HG03159 (cell line): ENCODE measurements at regions not wholly inside any gene's neighbourhood (a gene's known extent, or its start where the extent isn't known, plus 50 kb on each side); places are given as distances from the start of the nearest gene placed in this dataset.

Source experiments
- ATAC-seq: cut with Tn5 transposase; IDR thresholded peaks from one replicate; pipeline ENCODE4 v1.9.1; 2021; ENCODE audit warnings: mild to moderate bottlenecking, moderate library complexity; ENCODE audit not compliant: unreplicated experiment

DNA sequence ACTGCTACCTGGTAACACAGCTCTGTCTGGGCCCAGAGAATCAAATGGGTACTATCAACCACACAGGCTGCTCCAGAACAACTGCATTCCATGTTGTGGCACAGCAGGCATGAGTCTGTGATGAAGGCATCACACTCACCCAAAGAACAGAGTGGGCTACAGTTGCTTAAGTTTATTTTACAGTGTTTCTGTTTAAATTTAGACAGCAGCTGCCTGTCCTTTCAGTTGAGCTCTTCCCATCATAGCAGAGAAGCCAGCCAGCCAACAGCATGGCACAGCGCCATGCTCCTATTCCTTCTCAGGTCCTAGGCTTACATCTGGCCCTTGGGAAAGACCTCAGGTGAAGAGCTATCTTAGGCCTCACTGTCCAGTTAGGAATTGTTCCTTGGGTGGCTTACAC is 147.0 kb upstream of the FRMD6 start:
- ATAC-seq, result no peak

DNA sequence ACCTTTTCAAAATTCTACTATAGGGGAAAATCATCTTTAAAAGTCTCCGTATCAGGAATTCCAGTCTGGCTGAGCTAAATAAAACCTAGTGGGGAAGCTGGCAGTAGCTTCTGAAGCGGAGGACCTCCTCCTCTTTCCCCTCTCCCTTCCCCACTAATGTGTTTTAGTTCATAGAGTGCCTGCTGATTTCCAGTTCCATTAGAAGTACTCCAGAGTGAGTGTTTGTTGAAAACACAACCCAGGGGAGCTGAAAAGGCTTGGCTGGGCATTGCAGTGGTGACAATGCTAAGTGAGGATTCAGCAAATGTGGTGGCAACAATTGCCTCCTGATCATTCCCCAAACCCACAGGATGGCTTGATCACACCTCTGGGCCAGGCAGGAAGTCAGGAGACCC is 144.2 kb upstream of the FRMD6 start:
- ATAC-seq, result no peak

DNA sequence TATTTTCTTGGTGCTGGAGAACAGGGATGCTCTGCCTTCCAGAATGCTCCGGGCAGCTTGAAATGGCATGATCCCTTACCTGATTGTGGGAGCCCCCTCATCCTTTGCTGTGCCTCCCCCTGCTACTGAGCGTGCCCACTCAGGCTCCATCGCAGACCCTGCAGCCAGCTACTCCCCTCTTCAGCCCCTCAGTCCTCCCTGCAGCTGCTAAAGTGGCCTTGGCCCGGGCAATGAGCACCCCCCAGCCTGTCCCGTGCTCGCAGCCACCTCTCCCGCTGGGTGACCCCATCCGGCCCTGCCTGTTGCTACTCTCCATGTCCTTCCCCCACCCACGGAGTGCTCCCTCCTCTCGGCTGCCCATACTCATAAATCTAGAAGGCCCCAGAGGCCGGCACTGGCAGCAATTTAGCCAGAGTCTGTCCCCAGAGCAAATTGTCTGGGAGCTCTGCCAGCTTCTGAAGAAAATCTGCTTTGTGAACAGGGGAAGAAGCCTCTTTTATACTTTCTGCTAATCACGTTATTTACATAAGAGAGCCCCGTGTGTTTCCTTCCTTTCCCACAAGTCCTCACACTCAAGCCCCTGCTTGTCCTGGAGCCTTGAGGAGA is 143.7 kb upstream of the FRMD6 start:
- no peak for ATAC-seq

DNA sequence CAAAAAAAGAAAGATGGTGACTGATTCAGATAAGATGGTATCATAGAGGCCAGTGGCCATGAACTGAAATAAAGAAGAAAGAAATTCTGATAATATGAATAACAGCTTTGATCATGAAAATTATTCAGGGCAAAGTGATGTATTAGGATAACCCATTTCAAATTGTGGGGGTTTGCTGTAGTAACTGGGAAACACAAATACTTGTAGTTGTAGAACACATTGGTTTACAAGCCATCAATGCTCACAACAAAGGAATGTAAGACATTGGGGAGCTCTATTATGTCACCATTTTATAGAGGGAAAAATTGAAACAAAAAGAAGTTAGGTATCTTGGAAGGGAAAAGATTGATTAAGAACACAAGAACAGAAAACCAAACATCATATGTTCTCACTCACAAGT is 140.4 kb upstream of the FRMD6 start:
- ATAC-seq, result no peak

DNA sequence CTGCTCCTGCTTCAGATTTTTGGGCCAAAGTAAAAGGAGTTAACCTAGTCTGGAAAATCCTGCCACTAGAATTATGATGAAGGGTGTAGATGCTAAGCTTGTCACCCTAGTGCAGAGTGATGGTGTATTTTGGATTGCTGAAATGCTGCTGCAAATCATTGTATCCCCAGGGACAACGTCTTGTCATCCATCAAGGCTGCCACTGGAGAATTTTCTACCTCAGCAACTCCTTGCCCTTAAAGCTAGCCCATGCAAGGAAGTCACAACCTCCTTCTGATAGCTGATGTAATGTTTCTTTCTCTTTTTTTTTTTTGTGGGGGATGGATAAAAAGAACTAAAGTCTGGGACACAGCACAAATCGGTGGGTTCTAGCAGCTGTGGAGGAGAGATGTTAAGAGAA is 139.4 kb upstream of the FRMD6 start:
- no peak for ATAC-seq

DNA sequence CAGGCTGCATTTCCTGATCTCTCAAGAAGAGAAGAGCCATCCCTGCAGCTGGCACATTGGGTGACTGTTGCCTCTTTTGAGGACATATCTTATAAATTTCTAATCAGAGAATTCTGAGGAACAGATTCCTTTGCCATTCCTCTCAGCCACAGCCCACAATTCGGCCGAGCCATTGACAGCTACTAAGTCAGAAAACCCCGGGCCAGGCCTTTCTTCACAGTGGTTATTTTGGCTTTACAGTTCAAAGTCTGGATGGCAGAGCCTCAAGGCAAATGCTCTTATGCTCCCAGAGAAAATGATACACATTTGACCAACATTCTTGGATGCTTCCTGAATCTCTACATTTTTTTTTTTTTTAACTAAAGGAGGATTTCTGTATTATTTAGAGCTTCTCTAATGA is 138.4 kb upstream of the FRMD6 start:
- no peak for ATAC-seq

DNA sequence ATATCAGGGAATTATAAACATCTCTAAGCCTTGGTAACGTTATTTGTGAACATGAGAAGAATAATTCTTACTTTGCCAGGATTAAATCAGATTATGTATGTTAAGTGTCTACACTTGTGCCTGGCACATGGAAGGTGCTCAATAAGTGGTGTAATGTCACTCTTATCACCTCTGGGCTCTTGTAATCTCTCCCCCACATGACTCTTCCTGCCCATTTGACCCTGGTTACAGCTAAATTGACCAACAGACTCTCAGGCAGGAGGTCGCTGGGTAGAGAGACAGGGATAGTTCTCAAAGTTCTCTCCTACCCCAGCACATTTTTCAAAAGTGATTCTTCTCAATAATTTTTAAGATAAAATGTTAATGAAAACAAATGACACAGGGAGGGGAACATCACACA is 137.8 kb upstream of the FRMD6 start:
- no peak for ATAC-seq

DNA sequence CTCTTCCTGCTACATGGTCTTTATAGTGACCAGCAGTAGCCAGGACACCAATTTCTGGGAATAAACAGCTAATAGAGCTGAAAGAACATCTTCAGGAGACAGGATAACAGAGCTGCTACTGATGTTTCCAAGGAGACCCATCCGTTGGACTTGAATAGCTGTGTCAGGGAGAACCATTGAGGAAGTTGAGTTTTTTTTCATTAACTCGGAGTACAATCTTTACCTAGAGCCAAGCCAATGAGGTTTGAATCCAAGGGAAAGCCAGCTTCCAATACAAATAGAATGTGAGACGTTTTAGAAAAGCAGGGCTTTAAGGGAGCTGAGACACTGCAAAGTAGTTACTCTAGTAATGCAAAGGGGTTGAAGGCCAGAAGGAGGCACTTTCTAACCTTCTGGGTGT is 136.1 kb upstream of the FRMD6 start:
- ATAC-seq, result no peak

DNA sequence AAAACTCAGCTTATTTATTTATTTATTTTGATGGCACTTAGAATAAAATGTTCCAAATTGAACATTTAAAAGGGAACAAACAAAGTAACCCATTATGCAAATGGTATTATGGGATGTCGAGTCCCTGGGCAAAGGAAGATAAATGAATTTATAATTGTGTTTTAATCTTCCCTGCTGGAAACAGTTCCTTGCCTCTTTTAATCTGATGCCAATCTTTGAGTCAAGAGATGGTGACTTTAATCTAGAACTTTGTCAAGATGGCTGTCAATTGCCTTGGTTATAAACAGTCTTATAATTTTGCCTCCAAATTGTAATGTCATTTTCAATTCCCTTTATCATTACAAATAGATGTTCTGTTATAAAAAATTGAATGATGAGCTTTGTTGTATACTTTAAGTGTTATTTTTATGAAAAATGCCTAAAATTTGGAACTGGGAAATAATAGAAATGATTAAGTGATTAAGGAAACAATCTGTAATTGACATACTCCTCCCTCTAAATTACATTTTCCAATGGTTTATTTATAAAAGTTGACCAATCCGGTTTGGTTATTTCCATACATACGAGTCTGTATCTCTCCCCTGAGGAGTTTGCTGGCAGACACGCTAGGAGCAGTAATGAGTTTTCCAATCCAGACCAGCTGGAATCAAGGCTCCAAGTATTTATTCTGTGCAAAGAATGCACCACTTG is 134.9 kb upstream of the FRMD6 start:
- ATAC-seq, result no peak

DNA sequence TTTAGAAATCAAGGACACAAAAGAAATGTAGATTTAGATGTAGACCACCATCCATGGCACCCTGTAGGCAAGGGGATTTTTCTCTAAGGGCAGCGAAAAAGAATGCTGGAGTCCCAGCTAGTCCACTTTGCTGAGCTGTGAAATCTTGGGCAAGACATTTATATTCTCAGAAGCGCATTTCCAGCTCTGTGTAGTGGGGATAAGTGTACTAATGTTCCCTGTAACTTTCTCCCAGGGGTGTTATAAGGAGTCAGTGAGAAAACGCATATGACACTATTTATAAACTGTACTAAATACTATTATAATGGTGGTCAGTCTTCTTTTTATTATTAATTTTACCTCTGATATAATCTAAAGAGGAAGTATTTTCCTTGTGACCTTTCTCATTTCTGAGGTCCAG is 133.4 kb upstream of the FRMD6 start:
- no peak for ATAC-seq

DNA sequence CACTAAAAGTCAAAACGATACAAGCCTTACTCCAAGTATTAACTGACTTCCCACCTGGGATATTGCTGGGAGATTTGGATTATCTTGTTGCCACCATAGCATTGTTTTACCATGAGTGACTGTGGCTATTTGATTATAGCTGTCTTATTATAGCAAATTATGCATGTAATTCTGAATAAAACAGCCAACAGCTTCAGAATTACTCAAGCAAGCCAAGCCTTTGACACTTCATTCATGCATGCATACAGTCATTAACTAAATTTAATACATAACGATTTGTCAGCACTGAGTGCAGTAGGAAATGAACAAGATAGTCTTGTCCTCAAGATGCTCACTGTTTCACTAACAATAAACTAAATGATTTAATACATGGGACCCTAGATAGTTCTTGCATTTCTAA is 133.0 kb upstream of the FRMD6 start:
- ATAC-seq, result no peak

DNA sequence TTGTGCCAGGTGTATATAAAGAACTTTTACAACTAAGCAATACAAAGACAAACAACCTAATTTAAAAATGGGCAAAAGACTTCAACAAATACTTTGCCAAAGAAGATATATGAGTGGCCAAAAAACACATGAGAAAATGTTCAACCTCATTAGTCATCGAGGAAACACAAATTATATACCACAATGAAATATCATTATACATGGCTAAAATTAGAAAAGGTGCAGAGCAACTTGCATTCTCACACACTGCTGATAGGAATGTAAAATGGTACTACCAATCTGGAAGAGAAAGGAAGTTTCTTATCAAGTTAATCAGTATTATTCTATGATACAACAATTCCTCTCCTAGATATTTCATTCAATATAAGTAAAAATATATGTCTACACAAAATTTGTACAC is 131.6 kb upstream of the FRMD6 start:
- ATAC-seq, result no peak

DNA sequence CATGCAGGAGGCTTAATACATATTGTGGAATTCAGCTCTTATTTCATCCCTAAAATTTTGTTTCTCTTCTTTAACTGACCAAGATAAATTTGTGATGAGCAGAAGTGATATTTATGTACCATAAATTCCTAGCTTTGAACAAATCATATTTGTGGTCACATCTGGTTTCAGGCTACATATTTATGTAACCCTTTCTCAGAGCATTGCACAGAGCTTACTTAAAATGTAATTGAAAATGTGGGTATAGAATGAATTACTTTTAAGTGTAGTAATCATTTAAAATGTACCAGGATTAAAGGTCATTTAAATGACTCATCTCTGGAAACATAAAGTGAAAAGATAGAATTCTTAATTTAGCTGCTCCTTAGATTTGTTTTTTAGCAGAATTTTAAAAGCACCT is 129.9 kb upstream of the FRMD6 start:
- ATAC-seq, result no peak

DNA sequence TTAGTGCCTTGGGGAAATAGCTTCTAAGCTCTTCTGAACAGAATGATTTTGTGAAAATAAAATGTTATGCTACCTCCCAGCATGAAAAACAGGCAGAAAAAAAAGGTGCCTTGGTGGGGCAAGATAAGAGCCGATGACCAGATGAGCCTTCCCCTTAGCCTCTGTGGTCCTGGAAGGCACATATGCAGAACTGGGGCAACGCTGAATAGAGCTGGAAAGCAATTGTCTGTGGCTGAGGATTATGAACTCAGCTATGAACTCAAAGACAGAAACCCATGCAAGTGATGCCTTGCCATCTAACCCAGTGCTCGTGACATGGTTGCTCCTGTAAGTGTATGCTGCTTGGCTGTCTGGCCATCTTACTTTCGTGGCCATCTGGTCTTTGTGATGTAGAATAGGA is 128.5 kb upstream of the FRMD6 start:
- no peak for ATAC-seq

DNA sequence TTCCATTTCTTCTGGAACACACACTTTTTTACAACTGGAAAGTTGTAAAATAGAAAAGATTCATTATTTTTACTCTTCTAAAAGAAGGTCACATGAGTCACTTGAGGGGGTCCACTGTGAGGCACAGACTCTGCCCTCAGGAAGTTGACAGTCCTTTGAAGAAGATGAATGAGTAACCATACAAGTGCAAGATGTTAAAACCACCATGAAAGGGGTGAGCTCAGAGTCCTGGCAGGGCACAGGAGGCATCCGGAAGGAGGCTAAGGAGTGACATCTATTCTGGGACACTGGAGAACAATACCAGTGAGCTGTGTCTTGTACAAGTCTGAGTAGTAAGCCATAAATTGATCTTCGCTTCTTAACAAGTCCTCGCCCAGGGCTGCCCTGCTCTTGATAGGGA is 126.0 kb upstream of the FRMD6 start:
- ATAC-seq, result no peak

DNA sequence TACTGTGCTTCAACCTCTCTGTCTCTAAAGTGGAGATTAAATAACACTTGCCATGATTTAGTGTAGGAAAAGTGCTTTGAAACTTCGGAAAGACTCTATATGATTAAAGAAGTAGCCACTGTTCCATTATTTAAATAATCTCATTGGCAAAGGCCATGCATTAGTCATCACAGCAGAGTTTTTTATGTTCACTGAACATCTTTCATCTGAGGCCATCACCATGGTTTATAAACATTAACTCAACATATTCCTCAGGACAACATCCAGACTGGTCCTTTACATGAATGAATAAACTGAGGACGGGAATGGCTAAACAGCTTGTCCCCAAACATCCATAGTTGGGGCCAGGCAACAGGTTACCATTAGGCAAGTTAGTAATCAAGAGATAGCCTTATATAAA is 124.6 kb upstream of the FRMD6 start:
- no peak for ATAC-seq

DNA sequence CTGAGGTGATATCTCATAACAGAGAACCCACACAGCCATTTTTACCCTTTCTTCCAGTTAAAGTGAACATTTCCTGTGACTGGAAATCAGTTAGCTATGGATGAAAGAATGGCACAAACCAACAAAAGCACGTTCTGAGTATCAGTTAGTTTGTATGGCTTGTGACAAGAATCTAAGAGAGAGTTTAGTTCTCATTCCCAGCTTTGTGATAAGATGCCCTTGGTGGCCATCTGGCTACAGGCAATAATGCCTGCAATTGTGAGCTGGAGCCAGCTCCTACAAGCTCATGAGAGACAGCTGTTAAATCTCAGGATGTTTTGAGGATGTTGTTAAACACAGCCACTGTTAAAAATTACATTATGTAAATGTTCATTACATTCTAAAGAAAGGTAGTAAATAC is 122.0 kb upstream of the FRMD6 start:
- ATAC-seq, result no peak

DNA sequence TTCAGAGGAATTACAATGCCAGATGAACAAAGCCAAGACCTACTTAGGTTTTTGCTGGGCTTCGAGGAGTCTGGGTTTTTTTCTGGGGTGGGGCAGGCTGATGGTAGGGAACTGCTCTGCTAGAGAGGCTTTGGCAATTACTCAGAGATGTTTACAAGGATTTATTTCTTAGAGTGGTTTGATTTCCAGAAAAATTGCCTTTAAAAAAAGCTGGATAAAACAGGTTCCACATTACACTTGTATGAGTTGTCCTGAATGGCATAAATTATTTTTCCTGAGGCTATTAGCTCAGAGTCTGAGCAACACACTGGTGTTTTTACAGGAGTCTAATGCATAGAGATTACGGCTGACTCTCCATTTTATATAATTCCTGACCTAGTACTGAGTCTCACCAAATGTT is 118.5 kb upstream of the FRMD6 start:
- no peak for ATAC-seq

DNA sequence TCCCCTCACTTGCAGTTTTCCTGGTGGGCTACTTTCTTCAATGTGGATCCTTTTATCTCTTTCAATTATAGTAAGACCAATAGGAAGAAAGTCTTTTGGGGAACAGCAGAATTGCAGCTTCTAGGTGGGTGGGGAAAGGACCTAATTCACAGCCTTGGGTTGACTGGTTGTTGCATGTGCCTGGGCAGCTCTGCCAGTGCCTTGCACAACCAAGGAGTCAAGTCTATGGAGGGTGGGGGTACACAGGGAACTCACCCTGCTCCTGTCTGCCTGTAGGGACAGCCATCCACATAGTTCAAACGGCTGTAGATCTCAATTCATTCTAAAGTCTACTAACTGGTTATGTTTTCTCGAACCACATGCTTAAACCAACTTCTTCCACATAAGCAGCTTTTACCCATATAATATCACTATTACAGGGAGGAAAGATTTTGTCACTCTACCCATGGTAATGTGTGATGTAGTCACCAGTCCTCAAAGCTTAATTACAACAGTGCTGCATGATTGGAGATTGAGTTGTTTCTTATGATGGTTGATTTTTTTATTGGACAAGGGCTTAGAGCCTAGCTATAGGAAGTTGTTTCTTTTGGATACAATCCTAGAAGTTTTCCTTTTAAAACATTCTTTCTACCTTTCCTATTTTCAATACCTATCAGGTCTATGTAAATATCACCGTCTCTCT is 117.7 kb upstream of the FRMD6 start:
- no peak for ATAC-seq

DNA sequence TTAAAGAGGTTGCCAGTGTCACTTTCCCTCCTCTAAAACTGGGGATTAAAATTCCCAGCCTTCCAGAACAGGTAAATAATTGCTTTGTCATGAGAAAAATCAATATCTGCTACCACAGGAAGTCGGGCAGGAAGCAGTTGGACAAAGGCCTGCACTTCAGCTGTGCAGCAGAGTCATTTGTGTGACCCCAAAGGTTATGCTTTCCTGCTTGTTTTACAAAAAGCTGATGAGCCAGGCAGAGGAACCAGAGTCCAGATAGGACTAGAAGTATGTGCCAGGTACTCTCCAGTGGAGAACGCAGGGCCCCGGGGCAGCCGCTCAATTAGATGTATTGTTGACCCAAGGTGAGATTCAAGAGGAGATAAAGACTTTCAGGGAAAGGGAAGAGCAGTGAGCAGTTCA is 117.1 kb upstream of the FRMD6 start:
- ATAC-seq, result no peak

DNA sequence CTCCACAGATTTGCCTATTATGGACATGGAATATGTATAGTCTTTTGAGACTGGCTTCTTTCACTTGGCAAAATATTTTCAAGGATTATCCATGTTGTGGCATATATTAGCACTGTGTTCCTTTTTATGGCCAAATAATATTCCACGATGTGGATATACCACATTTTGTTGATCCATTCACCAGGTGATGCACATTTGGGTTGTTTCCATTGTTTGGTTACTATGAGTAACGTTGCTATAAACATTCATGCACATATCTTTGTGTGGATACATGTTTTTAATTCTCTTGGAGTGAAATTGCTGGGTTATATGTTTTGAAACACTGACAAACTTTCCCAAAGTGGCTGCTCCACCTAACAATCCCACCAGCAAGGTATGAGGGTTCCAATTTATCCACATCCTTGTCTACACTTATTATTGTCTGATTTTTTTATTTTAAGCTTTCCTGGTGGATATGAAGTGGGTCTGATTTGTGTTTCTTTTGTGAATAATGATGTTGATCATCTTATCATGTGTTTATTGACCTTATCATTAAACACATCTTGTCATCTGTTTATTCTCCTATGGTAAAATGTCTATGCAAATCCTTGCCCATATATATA is 116.2 kb upstream of the FRMD6 start:
- no peak for ATAC-seq

DNA sequence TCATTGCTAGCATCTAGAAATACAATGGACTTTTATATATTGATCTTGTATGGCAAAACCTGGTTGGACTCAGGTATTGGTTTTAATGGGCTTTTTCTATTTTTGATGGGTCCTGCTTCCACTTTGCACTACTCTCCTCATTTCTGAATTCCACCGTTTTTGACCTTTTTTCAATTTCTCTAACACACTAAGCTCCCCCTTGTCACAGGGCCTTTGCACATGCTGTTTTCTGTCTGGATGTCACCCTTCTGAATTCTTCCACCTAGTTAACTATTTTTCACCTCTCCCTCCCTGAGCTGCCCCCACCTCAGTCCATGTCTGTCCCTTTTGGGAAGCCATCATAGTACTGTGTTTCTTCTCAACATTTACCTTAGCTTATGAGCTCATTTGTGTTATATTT is 112.7 kb upstream of the FRMD6 start:
- ATAC-seq, result no peak
